ENCODE measurements at regions not wholly inside any gene's neighbourhood (a gene's known extent, or its start where the extent isn't known, plus 50 kb on each side); places are given as distances from the start of the nearest gene placed in this dataset.

GRCh38 chr2:45289997-45290709 lies 280.9 kb upstream of the SIX2 start:
- 96% methylated on average over 6 of the region's 6 CpGs for WGBS
- no peaks in the 10 kb centered on the region for H3K36me3 ChIP-seq
- no peaks in the 10 kb centered on the region for H3K4me1 ChIP-seq
- no peaks in the 10 kb centered on the region for H3K9me3 ChIP-seq
- H3K4me3 ChIP-seq: no peak overlapping the region
- DNase-seq (ENCODE audit: low spot score in 2 of 2): no peak
- H3K27ac ChIP-seq: no peak overlapping the region
- no peak for TF ChIP-seq EP300 (IDR thresholded peaks at IDR 0.05)
- H3K27me3 ChIP-seq: peaks cover 8% of the 10 kb centered on the region

- Histone ChIP-seq H3K4me1 (no peaks in the 10 kb centered on the region), H3K27me3 (peaks cover 8% of the 10 kb centered on the region), H3K36me3 (no peaks in the 10 kb centered on the region), H3K27ac (no peak overlapping the region), H3K4me3 (no peak overlapping the region), H3K9me3 (no peaks in the 10 kb centered on the region)
- DNase-seq (ENCODE audit: low spot score in 2 of 2): no peak
- TF ChIP-seq EP300 (IDR thresholded peaks at IDR 0.05) (no peak), POLR2AphosphoS5 (IDR thresholded peaks at IDR 0.05) (no peak), CTCF (IDR thresholded peaks at IDR 0.05) (no peak), POLR2A (IDR thresholded peaks at IDR 0.05) (no peak)
- WGBS: 72% methylated on average over 6 of the region's 6 CpGs
These were observed 279.5 kb upstream of the SIX2 start for GRCh38 chr2:45288532-45289417.

GRCh38 chr2:45287045-45287444 lies 277.8 kb upstream of the SIX2 start:
- 79% methylated on average over 4 of the region's 4 CpGs for WGBS

GRCh38 chr2:45285771-45286390 lies 276.6 kb upstream of the SIX2 start:
- Histone ChIP-seq H3K4me3 (no peak overlapping the region), H3K4me1 (no peaks in the 10 kb centered on the region), H3K27ac (no peak overlapping the region), H3K36me3 (no peaks in the 10 kb centered on the region), H3K9me3 (no peaks in the 10 kb centered on the region), H3K27me3 (peaks cover 8% of the 10 kb centered on the region)
- TF ChIP-seq EP300 (IDR thresholded peaks at IDR 0.05): no peak
- no peak for TF ChIP-seq CTCF (IDR thresholded peaks at IDR 0.05)
- TF ChIP-seq POLR2A (IDR thresholded peaks at IDR 0.05): no peak
- no peak for TF ChIP-seq POLR2AphosphoS5 (IDR thresholded peaks at IDR 0.05)
- DNase-seq (ENCODE audit: low spot score in 2 of 2): no peak
- WGBS: 53% methylated on average over 4 of the region's 4 CpGs

More at GRCh38 chr2:45287045-45287444, 277.8 kb upstream of the SIX2 start:
- Histone ChIP-seq H3K4me1 (no peaks in the 10 kb centered on the region), H3K27ac (no peak overlapping the region), H3K36me3 (no peaks in the 10 kb centered on the region), H3K4me3 (no peak overlapping the region), H3K9me3 (no peaks in the 10 kb centered on the region), H3K27me3 (peaks cover 8% of the 10 kb centered on the region)
- no peak for DNase-seq (ENCODE audit: low spot score in 2 of 2)
- TF ChIP-seq CTCF (IDR thresholded peaks at IDR 0.05): no peak
- no peak for TF ChIP-seq POLR2A (IDR thresholded peaks at IDR 0.05)
- TF ChIP-seq EP300 (IDR thresholded peaks at IDR 0.05): no peak
- TF ChIP-seq POLR2AphosphoS5 (IDR thresholded peaks at IDR 0.05): no peak

GRCh38 chr2:45285311-45285710 lies 276.1 kb upstream of the SIX2 start:
- Histone ChIP-seq H3K9me3 (no peaks in the 10 kb centered on the region), H3K27me3 (peaks cover 8% of the 10 kb centered on the region), H3K27ac (no peak overlapping the region), H3K4me1 (no peaks in the 10 kb centered on the region), H3K4me3 (no peak overlapping the region), H3K36me3 (no peaks in the 10 kb centered on the region)
- TF ChIP-seq EP300 (IDR thresholded peaks at IDR 0.05) (no peak), POLR2AphosphoS5 (IDR thresholded peaks at IDR 0.05) (no peak)
- no peak for DNase-seq (ENCODE audit: low spot score in 2 of 2)
- WGBS: 81% methylated on average over 5 of the region's 5 CpGs

- no peak for DNase-seq (ENCODE audit: low spot score in 2 of 2)
- Histone ChIP-seq H3K4me1 (no peaks in the 10 kb centered on the region), H3K27ac (no peak overlapping the region), H3K36me3 (no peaks in the 10 kb centered on the region), H3K9me3 (no peaks in the 10 kb centered on the region), H3K27me3 (peaks cover 8% of the 10 kb centered on the region), H3K4me3 (no peak overlapping the region)
- no peak for TF ChIP-seq CTCF (IDR thresholded peaks at IDR 0.05)
- no peak for TF ChIP-seq POLR2A (IDR thresholded peaks at IDR 0.05)
- TF ChIP-seq EP300 (IDR thresholded peaks at IDR 0.05): no peak
- no peak for TF ChIP-seq POLR2AphosphoS5 (IDR thresholded peaks at IDR 0.05)
- WGBS: 97% methylated on average over 2 of the region's 2 CpGs
These were observed 275.4 kb upstream of the SIX2 start for GRCh38 chr2:45284621-45284995.

Data from suprapubic skin (tissue), 4 donors.